ENCODE measurements at regions not wholly inside any gene's neighbourhood (a gene's known extent, or its start where the extent isn't known, plus 50 kb on each side); places are given as distances from the start of the nearest gene placed in this dataset.

DNA sequence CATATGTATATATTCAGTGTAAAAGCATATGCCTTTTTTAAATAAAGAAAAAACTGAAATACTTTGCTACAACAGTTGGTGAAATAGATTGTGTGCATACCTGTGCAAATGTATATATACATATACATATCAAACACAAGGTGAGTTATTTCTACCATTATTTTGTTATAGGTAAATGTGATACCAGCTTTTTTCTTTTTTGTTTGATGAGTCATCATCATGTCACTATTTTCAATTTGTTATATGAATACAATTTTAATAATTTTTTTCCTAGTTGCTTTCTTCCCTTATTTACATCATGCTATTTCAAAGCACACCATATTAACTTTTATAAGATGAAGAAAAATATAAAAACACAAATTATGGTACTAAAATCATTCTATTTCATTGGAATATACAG, 87.0 kb upstream of the STK17B start (continued):
- TF ChIP-seq SRF (IDR thresholded peaks at IDR 0.05; ENCODE audit: low read depth) (no peak), POLR2AphosphoS5 (IDR thresholded peaks at IDR 0.05; ENCODE audit: low read depth, low read length) (no peak), ELF1 (IDR thresholded peaks at IDR 0.05; ENCODE audit: borderline replicate concordance, low read depth) (no peak)

DNA sequence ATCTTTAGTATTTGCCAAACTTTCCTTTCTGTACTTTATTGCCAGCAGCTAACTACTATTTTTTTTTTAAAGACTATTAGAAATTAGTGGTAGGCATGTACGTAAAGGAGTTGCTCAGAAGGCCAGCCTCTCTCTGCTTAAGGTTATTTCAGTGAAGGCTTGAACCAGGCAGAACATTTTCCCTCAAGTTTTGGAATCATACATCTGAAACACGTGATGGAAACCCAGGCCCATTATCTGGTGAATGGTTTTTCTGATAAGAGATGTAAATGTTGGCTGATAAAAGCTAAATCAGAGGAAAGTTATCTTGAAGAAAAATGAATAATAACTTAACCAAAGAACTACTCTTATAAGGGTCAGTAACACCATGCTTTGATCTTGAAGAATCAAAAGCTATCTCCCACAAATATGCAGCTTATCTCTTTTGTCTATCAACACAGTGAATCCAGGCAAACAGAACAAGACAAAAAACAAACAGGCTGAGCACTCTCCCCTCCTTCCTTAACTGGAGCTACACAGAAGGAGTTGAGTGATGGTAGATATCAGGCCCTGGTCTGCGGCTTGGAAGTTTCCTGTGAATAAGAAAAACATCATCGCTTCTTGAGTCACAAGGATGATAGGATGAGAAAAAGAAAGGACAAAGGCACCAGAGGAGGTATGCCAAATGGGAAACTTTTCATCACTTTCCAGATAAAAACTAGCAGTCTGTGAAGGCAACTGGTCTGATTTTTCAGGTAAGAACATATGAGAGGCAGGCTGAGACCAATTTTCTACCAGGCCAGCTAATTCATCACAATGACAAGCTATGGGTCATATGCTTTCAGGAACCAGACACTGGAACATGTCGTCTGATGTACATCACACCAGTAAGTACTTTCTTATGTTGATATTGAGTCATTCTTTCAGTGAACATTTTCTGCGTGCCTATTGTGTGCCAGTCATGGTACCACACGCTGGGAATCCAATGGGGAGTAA, 88.4 kb upstream of the STK17B start:
- no TSS peak for BruUV-seq (replicated peaks)
- H3K4me2 ChIP-seq (ENCODE audit: low read length) = no peak overlapping the region

More for the DNA sequence above, 88.4 kb upstream of the STK17B start:
- ChIA-PET CTCF (interaction anchor here (1.1 kb wide), 1 partner anchor 16 kb away, joined by 3 read pairs; no protein-coding TSS in a partner anchor), POLR2A (no interaction called here), RAD21 (ENCODE audit: low non-redundant PET in 1 of 2, low total read pairs in 2 of 2, uncharacterized antibody in 2 of 2, unreplicated experiment in 2 of 2) (no interaction called here)
- DNase-seq (ENCODE audit: low read depth, low spot score) = no peak
- Histone ChIP-seq H3K79me2 (ENCODE audit: insufficient read depth, low read length) (no peaks in the 10 kb centered on the region), H4K20me1 (ENCODE audit: insufficient read depth) (no peaks in the 10 kb centered on the region), H3K36me3 (ENCODE audit: control insufficient read depth in 1 of 2, insufficient read depth in 2 of 2, low read length in 2 of 2) (no peaks in the 10 kb centered on the region), H3K4me1 (ENCODE audit: control insufficient read depth in 1 of 2, insufficient read depth in 2 of 2, low read length in 2 of 2) (no peaks in the 10 kb centered on the region), H3K4me3 (replicated peaks in 1 of 2; ENCODE audit: low read depth in 1 of 2, low read length in 2 of 2) (no peak overlapping the region), H3K27ac (ENCODE audit: low read depth, low read length) (no peak overlapping the region), H3K27me3 (ENCODE audit: insufficient read depth, low read length) (no peaks in the 10 kb centered on the region), H2AFZ (ENCODE audit: low read depth, low read length, poor library complexity, severe bottlenecking) (no peak overlapping the region), H3K9me3 (ENCODE audit: control insufficient read depth in 1 of 2, insufficient read depth in 1 of 2, low read depth in 1 of 2, low read length in 2 of 2) (no peaks in the 10 kb centered on the region), H3K9me2 (ENCODE audit: insufficient read depth) (no peaks in the 10 kb centered on the region), H3K9ac (ENCODE audit: low read length) (no peak overlapping the region)
- peak; percentile 42; the same call in 1 of the 2 replicates for ATAC-seq
- intact Hi-C loops (cut with micrococcal nuclease) = no loop called here
- TF ChIP-seq EGR1 (IDR thresholded peaks at IDR 0.05; ENCODE audit: low read depth) = no peak
- no peak for TF ChIP-seq CEBPB (IDR thresholded peaks at IDR 0.05; ENCODE audit: low read depth)
- no peak for TF ChIP-seq ZNF274 (IDR thresholded peaks at IDR 0.05; ENCODE audit: low read depth, low read length)
- no peak for TF ChIP-seq JUND (IDR thresholded peaks at IDR 0.05)
- no peak for TF ChIP-seq EZH2 (IDR thresholded peaks at IDR 0.05)
- TF ChIP-seq SIN3A (IDR thresholded peaks at IDR 0.05; ENCODE audit: low read depth) = no peak
- no peak for TF ChIP-seq SP1 (IDR thresholded peaks at IDR 0.05; ENCODE audit: low read depth)
- TF ChIP-seq, protein P1, sequence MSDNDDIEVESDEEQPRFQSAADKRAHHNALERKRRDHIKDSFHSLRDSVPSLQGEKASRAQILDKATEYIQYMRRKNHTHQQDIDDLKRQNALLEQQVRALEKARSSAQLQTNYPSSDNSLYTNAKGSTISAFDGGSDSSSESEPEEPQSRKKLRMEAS (IDR thresholded peaks at IDR 0.05) = no peak
- TF ChIP-seq POLR2AphosphoS5 (IDR thresholded peaks at IDR 0.05; ENCODE audit: low read depth, low read length) = no peak
- no peak for TF ChIP-seq YY1 (IDR thresholded peaks at IDR 0.05; ENCODE audit: extremely low read depth, insufficient replicate concordance, low read depth, low read length)

All from HCT116 (cell line).